ENCODE measurements at regions not wholly inside any gene's neighbourhood (a gene's known extent, or its start where the extent isn't known, plus 50 kb on each side); places are given as distances from the start of the nearest gene placed in this dataset.
"Not testable (repeated sequence)": the region's sequence is repeated elsewhere in the genome, so short reads cannot be mapped to it uniquely, and the experiment has no call there.

DNA sequence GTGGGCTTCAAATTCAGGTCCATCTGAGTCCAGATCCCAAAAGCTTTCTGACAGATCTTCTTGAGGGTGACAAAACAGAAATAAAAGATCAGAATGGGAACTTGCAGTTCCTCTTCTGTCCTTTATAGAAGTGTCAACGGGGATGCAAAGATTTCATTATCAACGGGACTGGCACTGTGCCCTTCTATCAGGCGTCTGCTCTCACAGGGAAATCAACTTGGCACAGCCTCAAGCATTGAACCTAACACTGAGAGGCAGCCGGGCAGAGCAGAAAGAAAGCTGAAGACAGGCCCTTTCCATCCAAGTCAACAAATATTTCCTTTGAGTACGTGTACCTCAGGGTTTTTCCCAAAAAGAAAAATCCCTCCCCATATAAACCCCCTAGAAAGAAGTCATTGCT lies 136.4 kb upstream of the RRN3 start:
- WGBS, 2 donors (ENCODE audit: extremely low coverage in 2 of 2, insufficient read length in 2 of 2, insufficient replicate concordance in 1 of 2) = no CpG with 5 or more reads among the region's 5 CpGs
- not testable (repeated sequence) for H3K79me1 ChIP-seq (ENCODE audit: low read depth, low read length); H3K27ac ChIP-seq (replicated peaks; ENCODE audit: low read length); DNase-seq (ENCODE audit: low spot score); H3K27me3 ChIP-seq (ENCODE audit: control insufficient read depth in 3 of 3, insufficient read depth in 3 of 3, low read depth in 1 of 3, low read length in 3 of 3); H2AFZ ChIP-seq (ENCODE audit: low read length); H3K4me3 ChIP-seq (ENCODE audit: low read length in 2 of 2); H4K8ac ChIP-seq (ENCODE audit: low read depth, low read length); H3K9me3 ChIP-seq (replicated peaks in 1 of 2; ENCODE audit: control insufficient read depth in 2 of 2, insufficient read depth in 1 of 2, low read depth in 1 of 2, low read length in 2 of 2); H3K14ac ChIP-seq (ENCODE audit: low read length); H2BK12ac ChIP-seq (ENCODE audit: low read length); H2BK15ac ChIP-seq (ENCODE audit: low read length); H3K4me2 ChIP-seq (ENCODE audit: insufficient read depth, low read length, poor library complexity, severe bottlenecking); H3K9ac ChIP-seq (ENCODE audit: low read depth, low read length, poor library complexity); H3K18ac ChIP-seq (ENCODE audit: low read length); H3K4me1 ChIP-seq (ENCODE audit: control insufficient read depth in 2 of 2, insufficient read depth in 1 of 2, low read depth in 1 of 2, low read length in 2 of 2); H2BK5ac ChIP-seq (ENCODE audit: low read length); H3K4ac ChIP-seq (ENCODE audit: low read length); H3K36me3 ChIP-seq (replicated peaks in 1 of 2; ENCODE audit: control insufficient read depth in 2 of 2, insufficient read depth in 2 of 2, low read length in 2 of 2); H4K91ac ChIP-seq (ENCODE audit: low read depth, low read length, poor library complexity); H2AK5ac ChIP-seq (ENCODE audit: low read depth, low read length); H3K23ac ChIP-seq (ENCODE audit: low read depth, low read length, poor library complexity); H2BK120ac ChIP-seq (ENCODE audit: low read depth, low read length)

DNA sequence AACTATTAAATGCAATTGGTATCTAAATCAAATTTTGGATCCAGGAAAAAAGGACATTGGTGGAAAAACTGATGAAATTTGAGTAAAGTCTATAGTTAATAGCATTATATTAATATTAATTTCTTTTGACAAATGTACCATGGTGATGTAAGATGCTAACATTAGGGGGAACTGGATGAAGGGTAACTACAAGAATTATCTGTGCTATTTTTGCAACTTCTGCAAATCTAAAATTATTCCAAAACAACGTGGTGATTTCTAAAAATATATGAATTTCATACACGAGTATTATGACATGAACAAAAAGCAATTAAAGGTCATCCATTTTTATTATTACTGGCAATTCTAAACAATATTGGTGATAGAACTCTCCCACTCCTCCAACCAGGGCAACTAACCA lies 135.6 kb upstream of the RRN3 start:
- H3K4me3 ChIP-seq (ENCODE audit: low read length in 2 of 2); H3K4me1 ChIP-seq (ENCODE audit: control insufficient read depth in 2 of 2, insufficient read depth in 1 of 2, low read depth in 1 of 2, low read length in 2 of 2); H2BK12ac ChIP-seq (ENCODE audit: low read length); H3K79me1 ChIP-seq (ENCODE audit: low read depth, low read length); H3K9ac ChIP-seq (ENCODE audit: low read depth, low read length, poor library complexity); H3K4me2 ChIP-seq (ENCODE audit: insufficient read depth, low read length, poor library complexity, severe bottlenecking); H3K18ac ChIP-seq (ENCODE audit: low read length); H2BK15ac ChIP-seq (ENCODE audit: low read length); H3K9me3 ChIP-seq (replicated peaks in 1 of 2; ENCODE audit: control insufficient read depth in 2 of 2, insufficient read depth in 1 of 2, low read depth in 1 of 2, low read length in 2 of 2); H4K8ac ChIP-seq (ENCODE audit: low read depth, low read length); H2AK5ac ChIP-seq (ENCODE audit: low read depth, low read length); H3K27me3 ChIP-seq (ENCODE audit: control insufficient read depth in 3 of 3, insufficient read depth in 3 of 3, low read depth in 1 of 3, low read length in 3 of 3); H3K23ac ChIP-seq (ENCODE audit: low read depth, low read length, poor library complexity); H3K27ac ChIP-seq (replicated peaks; ENCODE audit: low read length); H4K91ac ChIP-seq (ENCODE audit: low read depth, low read length, poor library complexity); H3K4ac ChIP-seq (ENCODE audit: low read length); H3K36me3 ChIP-seq (replicated peaks in 1 of 2; ENCODE audit: control insufficient read depth in 2 of 2, insufficient read depth in 2 of 2, low read length in 2 of 2); DNase-seq (ENCODE audit: low spot score); H2AFZ ChIP-seq (ENCODE audit: low read length); H2BK120ac ChIP-seq (ENCODE audit: low read depth, low read length); H2BK5ac ChIP-seq (ENCODE audit: low read length); H3K14ac ChIP-seq (ENCODE audit: low read length): not testable (repeated sequence)
- no CpG with 5 or more reads among the region's 2 CpGs for WGBS, 2 donors (ENCODE audit: extremely low coverage in 2 of 2, insufficient read length in 2 of 2, insufficient replicate concordance in 1 of 2)

DNA sequence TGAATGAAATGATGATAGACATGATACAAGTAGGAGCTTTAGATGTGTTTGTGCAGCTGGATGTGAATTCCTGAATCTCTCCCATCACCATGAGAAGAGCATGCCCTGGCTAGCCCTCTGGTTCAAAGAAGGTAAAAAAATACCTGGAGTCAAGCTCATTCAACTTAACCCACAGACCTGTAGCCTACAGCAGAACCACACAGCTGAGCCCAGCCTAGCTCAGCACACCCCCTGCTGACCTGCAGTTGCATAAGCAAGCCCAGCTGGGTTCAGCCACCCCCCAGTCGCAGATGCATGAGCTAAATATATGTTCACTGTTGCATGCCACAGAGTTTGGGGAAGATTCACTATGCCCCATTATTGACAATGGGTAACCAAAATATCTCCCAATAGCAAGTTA lies 130.6 kb upstream of the RRN3 start:
- not testable (repeated sequence) for H3K9ac ChIP-seq (ENCODE audit: low read depth, low read length, poor library complexity); H2AFZ ChIP-seq (ENCODE audit: low read length); H3K4me3 ChIP-seq (ENCODE audit: low read length in 2 of 2); H2BK120ac ChIP-seq (ENCODE audit: low read depth, low read length); H3K27ac ChIP-seq (replicated peaks; ENCODE audit: low read length); H2BK12ac ChIP-seq (ENCODE audit: low read length); DNase-seq (ENCODE audit: low spot score); H3K79me1 ChIP-seq (ENCODE audit: low read depth, low read length); H2BK5ac ChIP-seq (ENCODE audit: low read length); H3K36me3 ChIP-seq (replicated peaks in 1 of 2; ENCODE audit: control insufficient read depth in 2 of 2, insufficient read depth in 2 of 2, low read length in 2 of 2); H3K14ac ChIP-seq (ENCODE audit: low read length); H3K4ac ChIP-seq (ENCODE audit: low read length); H3K27me3 ChIP-seq (ENCODE audit: control insufficient read depth in 3 of 3, insufficient read depth in 3 of 3, low read depth in 1 of 3, low read length in 3 of 3); H4K8ac ChIP-seq (ENCODE audit: low read depth, low read length); H2BK15ac ChIP-seq (ENCODE audit: low read length); H2AK5ac ChIP-seq (ENCODE audit: low read depth, low read length); H3K18ac ChIP-seq (ENCODE audit: low read length); H3K9me3 ChIP-seq (replicated peaks in 1 of 2; ENCODE audit: control insufficient read depth in 2 of 2, insufficient read depth in 1 of 2, low read depth in 1 of 2, low read length in 2 of 2); H4K91ac ChIP-seq (ENCODE audit: low read depth, low read length, poor library complexity); H3K4me1 ChIP-seq (ENCODE audit: control insufficient read depth in 2 of 2, insufficient read depth in 1 of 2, low read depth in 1 of 2, low read length in 2 of 2); H3K4me2 ChIP-seq (ENCODE audit: insufficient read depth, low read length, poor library complexity, severe bottlenecking); H3K23ac ChIP-seq (ENCODE audit: low read depth, low read length, poor library complexity)
- no CpG with 5 or more reads among the region's 1 CpG for WGBS, 2 donors (ENCODE audit: extremely low coverage in 2 of 2, insufficient read length in 2 of 2, insufficient replicate concordance in 1 of 2)

DNA sequence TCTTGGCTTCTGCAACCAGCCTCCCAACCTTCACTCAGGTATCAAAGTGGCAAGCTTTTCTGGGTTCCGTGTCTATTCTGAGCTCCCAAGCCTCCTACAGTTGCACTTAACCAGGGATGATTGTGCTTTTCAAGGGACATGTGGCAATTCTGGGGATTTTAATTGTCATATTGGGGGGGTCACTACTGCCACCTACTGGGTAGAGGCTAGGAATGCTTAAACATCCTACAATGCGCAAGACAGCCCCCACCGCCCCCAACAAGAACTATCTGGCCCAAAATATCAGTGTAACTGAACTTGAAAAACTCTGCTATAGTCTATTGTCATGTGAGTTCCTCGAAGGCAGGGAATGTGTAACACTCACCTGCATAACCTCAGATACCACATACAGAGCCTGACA lies 129.3 kb upstream of the RRN3 start:
- no CpG with 5 or more reads among the region's 4 CpGs for WGBS, 2 donors (ENCODE audit: extremely low coverage in 2 of 2, insufficient read length in 2 of 2, insufficient replicate concordance in 1 of 2)
- H2BK5ac ChIP-seq (ENCODE audit: low read length); H3K9me3 ChIP-seq (replicated peaks in 1 of 2; ENCODE audit: control insufficient read depth in 2 of 2, insufficient read depth in 1 of 2, low read depth in 1 of 2, low read length in 2 of 2): not testable (repeated sequence)

More for the DNA sequence above, 129.3 kb upstream of the RRN3 start:
- not testable (repeated sequence) for H3K27ac ChIP-seq (replicated peaks; ENCODE audit: low read length); H3K79me1 ChIP-seq (ENCODE audit: low read depth, low read length); H3K4me3 ChIP-seq (ENCODE audit: low read length in 2 of 2); H2AFZ ChIP-seq (ENCODE audit: low read length); H2BK15ac ChIP-seq (ENCODE audit: low read length); H3K18ac ChIP-seq (ENCODE audit: low read length); H4K8ac ChIP-seq (ENCODE audit: low read depth, low read length); H2BK12ac ChIP-seq (ENCODE audit: low read length); H3K9ac ChIP-seq (ENCODE audit: low read depth, low read length, poor library complexity); H3K4ac ChIP-seq (ENCODE audit: low read length); DNase-seq (ENCODE audit: low spot score); H3K4me1 ChIP-seq (ENCODE audit: control insufficient read depth in 2 of 2, insufficient read depth in 1 of 2, low read depth in 1 of 2, low read length in 2 of 2); H2BK120ac ChIP-seq (ENCODE audit: low read depth, low read length); H3K4me2 ChIP-seq (ENCODE audit: insufficient read depth, low read length, poor library complexity, severe bottlenecking); H3K14ac ChIP-seq (ENCODE audit: low read length); H3K23ac ChIP-seq (ENCODE audit: low read depth, low read length, poor library complexity); H3K27me3 ChIP-seq (ENCODE audit: control insufficient read depth in 3 of 3, insufficient read depth in 3 of 3, low read depth in 1 of 3, low read length in 3 of 3); H3K36me3 ChIP-seq (replicated peaks in 1 of 2; ENCODE audit: control insufficient read depth in 2 of 2, insufficient read depth in 2 of 2, low read length in 2 of 2); H2AK5ac ChIP-seq (ENCODE audit: low read depth, low read length); H4K91ac ChIP-seq (ENCODE audit: low read depth, low read length, poor library complexity)

Data from neuronal stem cell (in vitro differentiated cells).